Neutrophil (primary cell): ENCODE measurements at regions not wholly inside any gene's neighbourhood (a gene's known extent, or its start where the extent isn't known, plus 50 kb on each side); places are given as distances from the start of the nearest gene placed in this dataset.
"Not testable (repeated sequence)": the region's sequence is repeated elsewhere in the genome, so short reads cannot be mapped to it uniquely, and the experiment has no call there.

ENCODE experiments used
- H3K27ac ChIP-seq: fragments of 200-600 bp; sonication (generic); 2 replicates; pipeline ENCODE4 v1.5.1; 2016; ENCODE audit warnings: mild to moderate bottlenecking, moderate library complexity
- H3K27me3 ChIP-seq: fragments of 200-600 bp; sonication (generic); 2 replicates; pipeline ENCODE4 v1.6.0; 2016; ENCODE audit warnings: mild to moderate bottlenecking
- H3K36me3 ChIP-seq: fragments of 200-600 bp; sonication (generic); 2 replicates; pipeline ENCODE4 v1.5.1; 2017
- H3K4me1 ChIP-seq, 2 experiments: fragments of 200-600 bp in 1 of 2; sonication (generic) in 1 of 2; 1 replicate in 1 of 2; 2 replicates in 1 of 2; pipeline versions ENCODE4 v1.5.1 to v1.6.1; 2013 to 2016; ENCODE audit warnings: low read depth in 1 of 2, low read length in 1 of 2, mild to moderate bottlenecking in 1 of 2, moderate library complexity in 1 of 2; ENCODE audit not compliant: control insufficient read depth in 1 of 2, insufficient read depth in 1 of 2
- H3K4me3 ChIP-seq, 2 experiments: fragments of 200-600 bp in 1 of 2; sonication (generic) in 1 of 2; 1 replicate in 1 of 2; 2 replicates in 1 of 2; pipeline ENCODE4 v1.5.1; 2013 to 2016; ENCODE audit warnings: low read depth in 1 of 2, low read length in 1 of 2, mild to moderate bottlenecking in 1 of 2, moderate library complexity in 1 of 2
- H3K9me3 ChIP-seq: fragments of 200-600 bp; sonication (generic); 2 replicates; pipeline ENCODE4 v1.5.1; 2016
- CTCF ChIP-seq: fragments of 200-600 bp; sonication (generic); IDR thresholded peaks from 2 replicates; pipeline ENCODE4 v1.5.1; 2016; ENCODE audit warnings: antibody characterized with exemption

- TF ChIP-seq CTCF = no peak
- no peak overlapping the region for H3K4me3 ChIP-seq
- H3K4me1 ChIP-seq = no peaks in the 10 kb centered on the region
- no peaks in the 10 kb centered on the region for H3K36me3 ChIP-seq
- H3K27ac ChIP-seq = no peak overlapping the region
- no peaks in the 10 kb centered on the region for H3K9me3 ChIP-seq
- no peaks in the 10 kb centered on the region for H3K27me3 ChIP-seq
Measured at GRCh38 chr9:22649384-22649783, 202.8 kb downstream of the DMRTA1 start.

GRCh38 chr9:22650145-22650544, 203.5 kb downstream of the DMRTA1 start:
- no peaks in the 10 kb centered on the region for H3K9me3 ChIP-seq
- H3K4me3 ChIP-seq = no peak overlapping the region
- no peak for TF ChIP-seq CTCF
- H3K27ac ChIP-seq = no peak overlapping the region
- no peaks in the 10 kb centered on the region for H3K36me3 ChIP-seq
- no peaks in the 10 kb centered on the region for H3K27me3 ChIP-seq
- no peaks in the 10 kb centered on the region for H3K4me1 ChIP-seq

- Histone ChIP-seq H3K4me3 (no peak overlapping the region), H3K4me1 (no peaks in the 10 kb centered on the region), H3K36me3 (no peaks in the 10 kb centered on the region), H3K27ac (no peak overlapping the region), H3K27me3 (no peaks in the 10 kb centered on the region), H3K9me3 (no peaks in the 10 kb centered on the region)
- no peak for TF ChIP-seq CTCF
Measured at GRCh38 chr9:22650946-22651345, 204.3 kb downstream of the DMRTA1 start.

GRCh38 chr9:22654833-22655232, 208.2 kb downstream of the DMRTA1 start:
- H3K27me3 ChIP-seq = no peaks in the 10 kb centered on the region
- H3K4me3 ChIP-seq = no peak overlapping the region
- no peak for TF ChIP-seq CTCF
- H3K4me1 ChIP-seq = no peaks in the 10 kb centered on the region
- no peaks in the 10 kb centered on the region for H3K9me3 ChIP-seq
- no peak overlapping the region for H3K27ac ChIP-seq
- H3K36me3 ChIP-seq = no peaks in the 10 kb centered on the region

- no peak for TF ChIP-seq CTCF
- Histone ChIP-seq H3K9me3 (no peaks in the 10 kb centered on the region), H3K27me3 (no peaks in the 10 kb centered on the region), H3K36me3 (no peaks in the 10 kb centered on the region), H3K27ac (no peak overlapping the region), H3K4me1 (no peaks in the 10 kb centered on the region), H3K4me3 (no peak overlapping the region)
Measured at GRCh38 chr9:22657713-22658112, 211.1 kb downstream of the DMRTA1 start.

- not testable (repeated sequence) for H3K27me3 ChIP-seq, H3K36me3 ChIP-seq, H3K4me3 ChIP-seq, H3K27ac ChIP-seq, H3K9me3 ChIP-seq, H3K4me1 ChIP-seq
Measured at GRCh38 chr9:22658484-22658883, 211.9 kb downstream of the DMRTA1 start.
